Mucosa of descending colon (tissue), 3 donors: ENCODE measurements at regions not wholly inside any gene's neighbourhood (a gene's known extent, or its start where the extent isn't known, plus 50 kb on each side); places are given as distances from the start of the nearest gene placed in this dataset.

Source experiments
- ATAC-seq: fragments of 200-7000 bp; cut with Tn5 transposase; one replicate; pipeline ENCODE4 v1.9.1; 2020; ENCODE audit warnings: mild to moderate bottlenecking, moderate library complexity
- DNase-seq, 3 donors: peaks; one replicate each; pipeline ENCODE4 v3.0.0-alpha.2; 2020
- H3K36me3 ChIP-seq: fragments of 200-600 bp; one replicate; pipeline ENCODE4 v1.8.0; 2021; ENCODE audit warnings: low read depth, mild to moderate bottlenecking
- H3K4me1 ChIP-seq: fragments of 200-600 bp; one replicate; pipeline ENCODE4 v1.8.0; 2021; ENCODE audit warnings: low read depth, mild to moderate bottlenecking
- H3K4me3 ChIP-seq: fragments of 200-600 bp; one replicate; pipeline ENCODE4 v1.8.0; 2021; ENCODE audit warnings: mild to moderate bottlenecking
- H3K9me3 ChIP-seq: fragments of 200-600 bp; one replicate; pipeline ENCODE4 v1.8.0; 2021; ENCODE audit warnings: mild to moderate bottlenecking
- intact Hi-C, 2 donors: fragments of 100-400 bp; cut with DNase I in 1 of 2; cut with micrococcal nuclease in 1 of 2; formaldehyde crosslinking; loops; one replicate each; pipeline versions ENCODE4 v1.11.0 to v1.11.1; 2022; cut with DNase I, micrococcal nuclease
- TF ChIP-seq, protein P1 (sequence below): fragments of 200-600 bp; IDR thresholded peaks from one replicate; pipeline ENCODE4 v1.8.0; 2022; ENCODE audit warnings: antibody characterized with exemption, mild to moderate bottlenecking
- donor health status: DM: no; HTN: no; CAD: no; lungs with moderate emphysema.
- donor health status: DM: no; HTN: no; CAD: no.
- donor health status: DM: no; HTN: yes; CAD: no.

DNA sequence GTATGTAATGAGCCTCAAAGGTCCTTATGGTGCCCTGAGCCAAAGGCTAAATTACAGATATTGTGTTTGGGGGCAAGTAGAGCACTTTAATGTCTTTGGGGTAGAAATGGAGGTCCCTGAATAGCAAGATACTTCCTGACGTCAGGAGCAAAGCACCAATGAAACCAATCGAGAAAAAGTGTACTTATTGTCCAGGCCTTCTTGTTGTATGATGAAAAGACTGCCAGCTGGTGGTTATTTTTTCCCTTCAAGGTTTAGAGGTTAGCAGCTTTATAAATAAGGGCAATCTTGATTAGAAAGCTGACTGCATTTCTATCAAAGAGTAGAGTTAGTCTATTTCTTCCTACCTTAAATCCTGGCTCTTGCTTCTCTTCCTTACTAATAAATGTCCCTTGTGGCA lies 76.1 kb upstream of the HSF2 start:
- intact Hi-C loops: no loop called here
- ATAC-seq (no peak), DNase-seq (no peak)
- no peaks in the 10 kb centered on the region for H3K36me3 ChIP-seq
- no peaks in the 10 kb centered on the region for H3K9me3 ChIP-seq
- no peak overlapping the region for H3K4me3 ChIP-seq
- no peaks in the 10 kb centered on the region for H3K4me1 ChIP-seq
- TF ChIP-seq, protein P1, sequence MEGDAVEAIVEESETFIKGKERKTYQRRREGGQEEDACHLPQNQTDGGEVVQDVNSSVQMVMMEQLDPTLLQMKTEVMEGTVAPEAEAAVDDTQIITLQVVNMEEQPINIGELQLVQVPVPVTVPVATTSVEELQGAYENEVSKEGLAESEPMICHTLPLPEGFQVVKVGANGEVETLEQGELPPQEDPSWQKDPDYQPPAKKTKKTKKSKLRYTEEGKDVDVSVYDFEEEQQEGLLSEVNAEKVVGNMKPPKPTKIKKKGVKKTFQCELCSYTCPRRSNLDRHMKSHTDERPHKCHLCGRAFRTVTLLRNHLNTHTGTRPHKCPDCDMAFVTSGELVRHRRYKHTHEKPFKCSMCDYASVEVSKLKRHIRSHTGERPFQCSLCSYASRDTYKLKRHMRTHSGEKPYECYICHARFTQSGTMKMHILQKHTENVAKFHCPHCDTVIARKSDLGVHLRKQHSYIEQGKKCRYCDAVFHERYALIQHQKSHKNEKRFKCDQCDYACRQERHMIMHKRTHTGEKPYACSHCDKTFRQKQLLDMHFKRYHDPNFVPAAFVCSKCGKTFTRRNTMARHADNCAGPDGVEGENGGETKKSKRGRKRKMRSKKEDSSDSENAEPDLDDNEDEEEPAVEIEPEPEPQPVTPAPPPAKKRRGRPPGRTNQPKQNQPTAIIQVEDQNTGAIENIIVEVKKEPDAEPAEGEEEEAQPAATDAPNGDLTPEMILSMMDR: no peak

DNA sequence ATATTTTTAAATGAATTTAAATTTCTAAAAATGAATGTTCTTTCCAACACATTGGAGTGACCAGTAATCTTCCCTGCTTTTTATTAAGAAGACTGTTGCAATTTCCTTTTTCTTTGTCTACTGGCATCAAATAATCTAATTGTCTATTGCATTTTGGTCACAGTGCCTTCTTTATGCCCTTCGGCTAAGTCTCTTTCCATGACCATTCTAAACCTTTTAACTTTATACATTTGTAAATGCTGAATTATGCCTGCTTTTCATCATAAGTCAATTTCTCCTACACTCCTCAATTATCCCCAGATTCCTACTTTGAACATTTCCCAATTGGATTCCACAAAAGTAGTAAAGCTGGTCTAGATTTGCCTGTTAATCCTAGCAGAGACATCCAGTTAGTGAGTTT lies 69.1 kb upstream of the HSF2 start:
- Histone ChIP-seq H3K4me3 (no peak overlapping the region), H3K36me3 (no peaks in the 10 kb centered on the region), H3K4me1 (no peaks in the 10 kb centered on the region), H3K9me3 (no peaks in the 10 kb centered on the region)
- no peak for ATAC-seq
- no peak for DNase-seq
- TF ChIP-seq, protein P1: no peak
- intact Hi-C loops: no loop called here

DNA sequence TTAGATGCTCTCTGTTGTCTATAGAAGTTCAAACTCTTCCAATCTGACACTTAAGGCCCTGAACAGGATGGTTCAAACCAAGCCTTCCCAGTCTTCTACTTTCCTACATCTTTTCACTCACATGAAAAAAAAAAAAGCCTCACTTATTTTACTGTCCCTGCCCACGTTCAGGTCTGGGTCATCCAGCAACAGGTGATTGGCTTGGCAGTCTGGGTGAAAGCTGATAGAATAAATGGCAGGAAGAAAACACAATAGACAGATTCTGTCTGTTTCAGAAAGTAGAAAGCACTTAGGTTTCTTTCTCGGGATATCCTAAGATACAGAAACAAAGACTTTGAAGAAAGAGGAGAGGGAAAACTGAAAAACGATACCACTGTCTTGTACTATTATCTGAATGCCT lies 61.8 kb upstream of the HSF2 start:
- no peaks in the 10 kb centered on the region for H3K9me3 ChIP-seq
- TF ChIP-seq, protein P1: no peak
- intact Hi-C loops: no loop called here
- no peak overlapping the region for H3K4me3 ChIP-seq
- H3K36me3 ChIP-seq: no peaks in the 10 kb centered on the region
- no peak for ATAC-seq
- H3K4me1 ChIP-seq: no peaks in the 10 kb centered on the region
- no peak for DNase-seq

DNA sequence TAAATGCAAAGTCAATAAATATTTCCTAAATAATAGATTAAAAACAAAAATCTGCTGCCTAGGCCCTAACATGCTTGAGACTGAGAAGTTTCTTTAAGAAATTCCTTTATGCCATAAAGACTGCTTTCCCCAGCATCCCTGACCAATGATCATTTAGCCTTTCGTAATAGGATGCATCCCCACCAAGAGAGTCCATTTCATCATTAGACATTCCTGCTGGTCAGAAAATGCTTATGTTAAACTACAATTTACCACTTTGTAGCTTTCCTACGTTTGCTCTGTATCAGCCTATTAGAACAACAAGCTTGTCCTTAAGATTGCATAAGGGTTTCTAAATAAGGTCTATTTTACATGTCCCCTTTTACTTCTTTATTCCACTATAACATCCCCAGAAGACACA lies 59.8 kb upstream of the HSF2 start:
- Histone ChIP-seq H3K4me1 (no peaks in the 10 kb centered on the region), H3K36me3 (no peaks in the 10 kb centered on the region), H3K9me3 (no peaks in the 10 kb centered on the region), H3K4me3 (no peak overlapping the region)
- intact Hi-C loops: no loop called here
- no peak for DNase-seq
- ATAC-seq: no peak
- TF ChIP-seq, protein P1: no peak

DNA sequence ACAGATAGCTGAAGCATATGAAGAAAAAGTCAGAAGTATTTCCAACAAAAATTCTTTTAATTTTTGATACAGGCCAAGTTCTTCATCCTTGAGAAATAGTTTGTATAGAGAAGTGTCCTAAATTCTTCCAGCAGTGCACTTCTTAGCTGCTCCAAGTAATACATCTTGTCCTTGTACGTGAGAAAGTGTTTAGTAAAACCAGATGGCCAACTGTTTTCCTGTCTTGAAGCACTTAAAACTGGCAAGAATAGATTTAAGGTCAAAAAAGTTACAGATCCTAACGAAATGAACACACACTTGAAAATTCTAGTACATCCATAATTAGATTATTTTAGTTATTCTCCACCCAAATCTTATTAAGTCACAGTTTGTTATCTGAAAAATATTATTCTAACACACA lies 52.2 kb upstream of the HSF2 start:
- no peaks in the 10 kb centered on the region for H3K36me3 ChIP-seq
- DNase-seq (no peak), ATAC-seq (no peak)
- TF ChIP-seq, protein P1: no peak
- no peak overlapping the region for H3K4me3 ChIP-seq
- no peaks in the 10 kb centered on the region for H3K9me3 ChIP-seq
- H3K4me1 ChIP-seq: no peaks in the 10 kb centered on the region
- intact Hi-C loops: no loop called here

DNA sequence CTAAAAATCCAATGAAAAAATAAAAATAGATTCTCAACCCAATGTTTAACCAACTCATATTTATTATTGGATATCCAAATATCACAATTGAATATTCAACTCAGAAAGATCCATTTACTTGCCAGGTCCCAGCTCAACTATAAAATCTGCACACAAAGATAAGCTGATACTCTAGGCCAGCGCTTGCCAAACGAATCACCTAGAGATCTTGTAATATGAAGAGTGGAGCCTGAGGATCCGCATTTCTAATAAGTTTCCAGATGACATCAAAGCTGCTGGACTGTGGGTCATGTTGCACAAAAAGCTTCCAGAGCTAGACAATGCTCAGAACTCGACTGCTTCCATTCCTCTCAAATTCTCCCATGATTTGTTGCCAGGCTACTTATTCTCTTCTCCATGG lies 51.7 kb upstream of the HSF2 start:
- intact Hi-C loops: no loop called here
- TF ChIP-seq, protein P1: no peak

More for the DNA sequence above, 51.7 kb upstream of the HSF2 start:
- no peaks in the 10 kb centered on the region for H3K36me3 ChIP-seq
- no peaks in the 10 kb centered on the region for H3K4me1 ChIP-seq
- ATAC-seq (no peak), DNase-seq (no peak)
- no peaks in the 10 kb centered on the region for H3K9me3 ChIP-seq
- no peak overlapping the region for H3K4me3 ChIP-seq
